ENCODE measurements at regions not wholly inside any gene's neighbourhood (a gene's known extent, or its start where the extent isn't known, plus 50 kb on each side); places are given as distances from the start of the nearest gene placed in this dataset.

GRCh38 chr9:135242406-135242805, 154.9 kb downstream of the OLFM1 start:
- no peaks in the 10 kb centered on the region for H3K4me1 ChIP-seq

DNA sequence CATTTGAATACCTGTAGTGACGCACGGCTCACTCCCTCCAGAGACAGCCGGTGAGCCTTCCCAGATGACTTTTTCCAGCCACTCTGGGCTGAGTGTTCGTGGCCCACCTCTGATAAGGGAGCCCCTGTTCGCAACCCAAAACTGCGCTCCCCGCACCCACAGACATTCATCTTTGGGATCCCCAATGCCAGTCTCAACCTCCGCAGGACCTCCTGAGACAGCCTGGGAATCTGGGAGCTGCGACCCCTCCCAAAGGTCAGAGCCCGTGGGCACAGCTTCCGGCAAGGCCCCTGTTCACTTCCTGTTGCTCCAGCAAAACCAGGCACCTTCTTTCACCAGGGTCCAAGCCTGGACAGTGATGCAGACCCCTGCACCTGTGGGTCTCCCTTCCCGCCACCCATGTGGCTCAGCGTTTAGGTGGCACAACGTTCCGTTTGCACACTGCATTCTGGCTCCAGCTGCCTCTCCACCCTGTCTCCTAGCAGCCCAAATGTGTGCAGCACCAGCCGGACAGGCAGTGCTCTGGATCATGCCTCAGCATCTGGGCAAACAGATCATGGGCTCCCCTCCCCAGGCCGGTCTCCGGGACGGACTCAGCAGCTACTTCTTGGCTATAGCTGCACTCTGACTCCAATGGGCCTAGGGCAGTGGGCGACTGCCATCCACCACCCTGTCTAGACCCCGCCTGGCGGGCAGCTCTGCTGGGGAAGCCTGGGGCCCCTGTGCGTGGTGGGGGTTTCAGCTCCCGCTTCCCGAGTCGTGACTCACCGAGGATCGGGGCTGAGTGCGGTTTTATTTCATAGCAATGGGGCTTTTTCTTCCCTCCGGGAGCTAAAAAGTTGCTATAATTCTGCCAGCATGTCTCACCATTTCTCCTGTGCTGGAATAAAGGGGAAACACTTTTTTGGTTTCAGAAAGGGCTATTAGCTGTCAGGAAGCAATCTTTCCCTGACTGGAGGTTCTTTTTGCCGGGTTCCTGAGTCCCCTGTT, 156.0 kb downstream of the OLFM1 start:
- H3K27ac ChIP-seq (replicated peaks in 1 of 4): no peak overlapping the region
- intact Hi-C loops (cut with DNase I): no loop called here
- 77% methylated on average over 23 of the region's 31 CpGs for WGBS
- no peaks in the 10 kb centered on the region for H3K4me1 ChIP-seq
- no peaks in the 10 kb centered on the region for H3K9me3 ChIP-seq
- DNase-seq (ENCODE audit: extremely low spot score): no peak
- H3K4me3 ChIP-seq: no peak overlapping the region
- TF ChIP-seq EP300 (IDR thresholded peaks at IDR 0.05): no peak
- TF ChIP-seq, protein P1, sequence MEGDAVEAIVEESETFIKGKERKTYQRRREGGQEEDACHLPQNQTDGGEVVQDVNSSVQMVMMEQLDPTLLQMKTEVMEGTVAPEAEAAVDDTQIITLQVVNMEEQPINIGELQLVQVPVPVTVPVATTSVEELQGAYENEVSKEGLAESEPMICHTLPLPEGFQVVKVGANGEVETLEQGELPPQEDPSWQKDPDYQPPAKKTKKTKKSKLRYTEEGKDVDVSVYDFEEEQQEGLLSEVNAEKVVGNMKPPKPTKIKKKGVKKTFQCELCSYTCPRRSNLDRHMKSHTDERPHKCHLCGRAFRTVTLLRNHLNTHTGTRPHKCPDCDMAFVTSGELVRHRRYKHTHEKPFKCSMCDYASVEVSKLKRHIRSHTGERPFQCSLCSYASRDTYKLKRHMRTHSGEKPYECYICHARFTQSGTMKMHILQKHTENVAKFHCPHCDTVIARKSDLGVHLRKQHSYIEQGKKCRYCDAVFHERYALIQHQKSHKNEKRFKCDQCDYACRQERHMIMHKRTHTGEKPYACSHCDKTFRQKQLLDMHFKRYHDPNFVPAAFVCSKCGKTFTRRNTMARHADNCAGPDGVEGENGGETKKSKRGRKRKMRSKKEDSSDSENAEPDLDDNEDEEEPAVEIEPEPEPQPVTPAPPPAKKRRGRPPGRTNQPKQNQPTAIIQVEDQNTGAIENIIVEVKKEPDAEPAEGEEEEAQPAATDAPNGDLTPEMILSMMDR (IDR thresholded peaks at IDR 0.05): no peak
- TF ChIP-seq POLR2A (IDR thresholded peaks at IDR 0.05; ENCODE audit: low read depth): no peak
- TF ChIP-seq POLR2AphosphoS5 (IDR thresholded peaks at IDR 0.05): no peak
- peaks cover 0 to 69% (median 0%) of the 10 kb centered on the region in 4 donors for H3K27me3 ChIP-seq
- no peaks in the 10 kb centered on the region for H3K36me3 ChIP-seq

More at GRCh38 chr9:135242406-135242805, 154.9 kb downstream of the OLFM1 start:
- no peaks in the 10 kb centered on the region for H3K36me3 ChIP-seq
- WGBS: 60% methylated on average over 11 of the region's 11 CpGs
- H3K27ac ChIP-seq (replicated peaks in 1 of 4): no peak overlapping the region
- no peak overlapping the region for H3K4me3 ChIP-seq
- no peaks in the 10 kb centered on the region for H3K9me3 ChIP-seq
- DNase-seq (ENCODE audit: extremely low spot score): no peak
- TF ChIP-seq, protein P1 (IDR thresholded peaks at IDR 0.05): no peak
- TF ChIP-seq POLR2AphosphoS5 (IDR thresholded peaks at IDR 0.05): no peak
- no peak for TF ChIP-seq EP300 (IDR thresholded peaks at IDR 0.05)
- no peak for TF ChIP-seq POLR2A (IDR thresholded peaks at IDR 0.05; ENCODE audit: low read depth)
- intact Hi-C loops (cut with DNase I): no loop called here
- H3K27me3 ChIP-seq: peaks cover 0 to 58% (median 0%) of the 10 kb centered on the region in 4 donors

DNA sequence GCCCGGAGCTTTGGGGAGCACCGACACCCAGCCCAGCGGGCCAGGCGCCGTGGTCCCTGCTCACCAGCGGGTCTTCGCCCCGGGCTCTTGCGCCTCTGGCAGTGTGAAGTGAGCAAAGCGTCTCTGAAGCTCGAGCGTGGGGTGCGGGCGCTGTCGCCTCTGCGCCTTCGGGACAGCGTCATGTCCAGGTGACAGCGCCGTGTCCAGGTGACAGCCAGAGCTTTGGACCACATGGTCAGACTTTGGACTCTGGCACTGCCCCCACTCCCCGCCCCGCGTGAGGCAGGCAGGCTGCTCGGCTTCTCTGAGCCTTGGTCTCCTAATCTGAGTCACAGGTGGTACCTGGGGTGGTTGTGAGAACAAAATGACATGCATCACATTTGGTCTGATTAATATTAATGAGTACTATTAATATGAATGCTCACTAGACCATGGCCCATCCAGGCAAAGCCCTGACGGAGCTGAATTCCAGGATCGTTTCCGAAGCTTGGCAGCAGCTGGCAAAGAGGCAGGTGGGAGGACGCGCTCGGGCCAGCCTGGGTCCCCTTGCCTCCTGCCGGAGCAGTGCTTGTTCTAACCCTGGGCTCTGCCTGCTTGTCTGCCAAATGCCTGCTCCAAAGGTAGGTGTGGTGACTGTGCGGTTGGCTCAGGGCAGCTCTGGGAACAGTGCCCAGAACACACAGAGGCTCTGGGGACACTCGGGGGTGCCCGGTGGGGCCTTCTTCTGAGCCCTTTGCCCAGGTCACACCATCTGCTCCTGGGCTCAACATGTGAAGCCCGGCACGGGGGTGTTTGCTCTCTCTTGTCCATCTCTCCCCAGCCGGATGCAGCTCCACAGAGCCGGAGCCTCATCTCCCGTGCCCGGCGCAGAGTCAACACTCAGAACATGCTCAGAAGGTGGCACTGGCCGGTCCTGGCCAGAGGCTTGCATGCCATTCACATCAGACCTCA, 157.1 kb downstream of the OLFM1 start:
- no peak overlapping the region for H3K4me3 ChIP-seq
- 84% methylated on average over 20 of the region's 42 CpGs for WGBS

DNA sequence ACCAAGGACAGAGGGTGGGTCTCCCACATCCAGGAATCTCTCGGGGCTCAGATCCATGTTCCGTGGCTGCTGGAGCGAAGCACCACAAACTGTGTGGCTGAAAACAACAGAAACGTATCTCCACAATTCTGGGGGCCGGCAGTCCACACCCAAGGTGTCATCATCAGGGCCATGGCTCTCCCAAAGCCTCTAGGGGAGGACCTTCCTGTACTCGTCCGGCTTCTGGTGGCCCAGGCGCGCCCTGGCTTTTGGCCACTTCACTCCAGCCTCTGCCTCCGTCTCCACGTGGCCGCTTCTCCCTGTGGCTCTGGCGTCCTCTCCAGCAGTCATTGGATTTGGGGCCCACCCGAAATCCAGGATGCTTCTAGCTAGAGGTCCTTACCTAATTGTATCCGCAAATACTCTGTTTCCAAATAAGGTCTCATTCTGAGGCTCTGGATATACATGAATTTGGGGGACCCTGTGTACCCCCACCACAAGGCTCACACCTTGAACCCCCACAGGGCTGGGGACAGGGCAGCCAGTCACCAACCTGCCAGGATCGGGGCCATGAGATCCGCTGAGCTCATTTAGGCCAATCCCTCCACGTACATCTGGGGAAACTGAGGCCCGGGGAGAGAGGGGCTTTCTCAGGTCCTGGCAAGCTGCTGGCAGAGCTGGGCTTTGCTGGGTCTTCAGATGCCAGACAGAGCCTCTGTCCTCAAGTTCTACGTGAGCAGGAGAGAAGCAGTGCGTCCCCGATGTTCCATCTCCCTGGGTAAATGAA, 158.2 kb downstream of the OLFM1 start:
- no peaks in the 10 kb centered on the region for H3K4me1 ChIP-seq
- H3K36me3 ChIP-seq: no peaks in the 10 kb centered on the region
- no peak overlapping the region for H3K27ac ChIP-seq (replicated peaks in 1 of 4)
- 92% methylated on average over 21 of the region's 22 CpGs for WGBS
- no peak overlapping the region for H3K4me3 ChIP-seq
- TF ChIP-seq EP300 (IDR thresholded peaks at IDR 0.05) (no peak), POLR2A (IDR thresholded peaks at IDR 0.05; ENCODE audit: low read depth) (no peak), POLR2AphosphoS5 (IDR thresholded peaks at IDR 0.05) (no peak)
- TF ChIP-seq, protein P1 (IDR thresholded peaks at IDR 0.05): no peak
- intact Hi-C loops (cut with DNase I): no loop called here
- peaks cover 0 to 86% (median 0%) of the 10 kb centered on the region in 4 donors for H3K27me3 ChIP-seq
- no peaks in the 10 kb centered on the region for H3K9me3 ChIP-seq
- DNase-seq (ENCODE audit: extremely low spot score): no peak

More for the DNA sequence above, 157.1 kb downstream of the OLFM1 start:
- no peak overlapping the region for H3K27ac ChIP-seq (replicated peaks in 1 of 4)
- H3K9me3 ChIP-seq: no peaks in the 10 kb centered on the region
- peaks cover 0 to 79% (median 0%) of the 10 kb centered on the region in 4 donors for H3K27me3 ChIP-seq
- TF ChIP-seq POLR2A (IDR thresholded peaks at IDR 0.05; ENCODE audit: low read depth) (no peak), POLR2AphosphoS5 (IDR thresholded peaks at IDR 0.05) (no peak), EP300 (IDR thresholded peaks at IDR 0.05) (no peak)
- TF ChIP-seq, protein P1 (IDR thresholded peaks at IDR 0.05): no peak
- no peaks in the 10 kb centered on the region for H3K4me1 ChIP-seq
- DNase-seq (ENCODE audit: extremely low spot score): no peak
- intact Hi-C loops (cut with DNase I): no loop called here
- H3K36me3 ChIP-seq: no peaks in the 10 kb centered on the region
